ENCODE measurements at regions not wholly inside any gene's neighbourhood (a gene's known extent, or its start where the extent isn't known, plus 50 kb on each side); places are given as distances from the start of the nearest gene placed in this dataset.

- no peaks in the 10 kb centered on the region for H3K9me3 Mint-ChIP-seq
- CTCF ChIA-PET, result no interaction called here
- DNase-seq, result no peak
- intact Hi-C loops (cut with micrococcal nuclease), result no loop called here
- no peaks in the 10 kb centered on the region for H3K4me1 Mint-ChIP-seq (ENCODE audit: low read depth)
- H3K36me3 Mint-ChIP-seq (ENCODE audit: low read depth), result no peaks in the 10 kb centered on the region
- no peak overlapping the region for H3K4me3 Mint-ChIP-seq
- TF ChIP-seq, protein P1, sequence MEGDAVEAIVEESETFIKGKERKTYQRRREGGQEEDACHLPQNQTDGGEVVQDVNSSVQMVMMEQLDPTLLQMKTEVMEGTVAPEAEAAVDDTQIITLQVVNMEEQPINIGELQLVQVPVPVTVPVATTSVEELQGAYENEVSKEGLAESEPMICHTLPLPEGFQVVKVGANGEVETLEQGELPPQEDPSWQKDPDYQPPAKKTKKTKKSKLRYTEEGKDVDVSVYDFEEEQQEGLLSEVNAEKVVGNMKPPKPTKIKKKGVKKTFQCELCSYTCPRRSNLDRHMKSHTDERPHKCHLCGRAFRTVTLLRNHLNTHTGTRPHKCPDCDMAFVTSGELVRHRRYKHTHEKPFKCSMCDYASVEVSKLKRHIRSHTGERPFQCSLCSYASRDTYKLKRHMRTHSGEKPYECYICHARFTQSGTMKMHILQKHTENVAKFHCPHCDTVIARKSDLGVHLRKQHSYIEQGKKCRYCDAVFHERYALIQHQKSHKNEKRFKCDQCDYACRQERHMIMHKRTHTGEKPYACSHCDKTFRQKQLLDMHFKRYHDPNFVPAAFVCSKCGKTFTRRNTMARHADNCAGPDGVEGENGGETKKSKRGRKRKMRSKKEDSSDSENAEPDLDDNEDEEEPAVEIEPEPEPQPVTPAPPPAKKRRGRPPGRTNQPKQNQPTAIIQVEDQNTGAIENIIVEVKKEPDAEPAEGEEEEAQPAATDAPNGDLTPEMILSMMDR (IDR thresholded peaks at IDR 0.05), result no peak
- no peak overlapping the region for H3K27ac Mint-ChIP-seq
- no peak for ATAC-seq
- H3K27me3 Mint-ChIP-seq, result no peaks in the 10 kb centered on the region
- POLR2A ChIA-PET, result no interaction called here
These were observed 170.1 kb upstream of the TARS1 start for GRCh38 chr5:33270671-33271070.

- Mint-ChIP-seq H3K4me3 (no peak overlapping the region), H3K9me3 (no peaks in the 10 kb centered on the region), H3K36me3 (ENCODE audit: low read depth) (no peaks in the 10 kb centered on the region), H3K4me1 (ENCODE audit: low read depth) (no peaks in the 10 kb centered on the region), H3K27me3 (no peaks in the 10 kb centered on the region), H3K27ac (no peak overlapping the region)
- ATAC-seq (no peak), DNase-seq (no peak)
- CTCF ChIA-PET, result interaction anchor here (0.6 to 1.2 kb wide), 2 partner anchors 13 to 29 kb away, joined by 3 to 4 read pairs; no protein-coding TSS in a partner anchor
- TF ChIP-seq, protein P1 (IDR thresholded peaks at IDR 0.05), result no peak
- POLR2A ChIA-PET, result no interaction called here
- intact Hi-C loops (cut with micrococcal nuclease), result no loop called here
These were observed 169.2 kb upstream of the TARS1 start for GRCh38 chr5:33271606-33272005.

GRCh38 chr5:33272288-33272687, 168.5 kb upstream of the TARS1 start:
- DNase-seq (no peak), ATAC-seq (no peak)
- H3K4me1 Mint-ChIP-seq (ENCODE audit: low read depth), result no peaks in the 10 kb centered on the region
- H3K27me3 Mint-ChIP-seq, result no peaks in the 10 kb centered on the region
- ChIA-PET POLR2A (no interaction called here), CTCF (interaction anchor here (1.2 kb wide), 1 partner anchor 29 kb away, joined by 4 read pairs; no protein-coding TSS in a partner anchor)
- no peaks in the 10 kb centered on the region for H3K36me3 Mint-ChIP-seq (ENCODE audit: low read depth)
- intact Hi-C loops (cut with micrococcal nuclease), result no loop called here
- TF ChIP-seq, protein P1 (IDR thresholded peaks at IDR 0.05), result no peak
- H3K27ac Mint-ChIP-seq, result no peak overlapping the region
- no peaks in the 10 kb centered on the region for H3K9me3 Mint-ChIP-seq
- H3K4me3 Mint-ChIP-seq, result no peak overlapping the region

- CTCF ChIA-PET, result no interaction called here
- Mint-ChIP-seq H3K4me3 (no peak overlapping the region), H3K4me1 (ENCODE audit: low read depth) (no peaks in the 10 kb centered on the region), H3K9me3 (peaks cover 3% of the 10 kb centered on the region), H3K36me3 (ENCODE audit: low read depth) (no peaks in the 10 kb centered on the region), H3K27me3 (no peaks in the 10 kb centered on the region), H3K27ac (no peak overlapping the region)
- ATAC-seq, result no peak
- TF ChIP-seq, protein P1 (IDR thresholded peaks at IDR 0.05), result no peak
- no peak for DNase-seq
- POLR2A ChIA-PET, result no interaction called here
- intact Hi-C loops (cut with micrococcal nuclease), result no loop called here
These were observed 166.8 kb upstream of the TARS1 start for GRCh38 chr5:33273985-33274384.

DNA sequence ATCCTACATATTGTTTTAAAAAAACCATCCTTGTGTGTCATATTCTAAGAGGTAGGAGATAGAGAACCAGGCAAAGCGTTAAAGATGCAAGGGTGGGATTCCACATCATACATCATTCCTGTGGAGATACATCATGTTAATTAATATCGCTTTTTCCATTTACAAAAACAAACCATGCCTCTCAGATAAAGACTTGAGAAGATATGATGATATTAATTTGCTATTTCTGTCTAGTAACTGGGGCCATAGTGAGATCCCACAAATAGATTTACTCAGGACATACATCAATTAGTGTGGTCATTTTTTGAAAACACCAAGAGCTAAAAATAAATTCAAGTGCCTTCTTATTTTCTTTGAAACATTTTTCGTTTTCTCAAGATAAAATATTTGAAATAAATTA, 165.4 kb upstream of the TARS1 start:
- ATAC-seq (no peak), DNase-seq (no peak)
- intact Hi-C loops (cut with micrococcal nuclease), result no loop called here
- H3K9me3 Mint-ChIP-seq, result peaks cover 3% of the 10 kb centered on the region
- TF ChIP-seq, protein P1 (IDR thresholded peaks at IDR 0.05), result no peak
- POLR2A ChIA-PET, result no interaction called here
- H3K27ac Mint-ChIP-seq, result no peak overlapping the region
- no peaks in the 10 kb centered on the region for H3K4me1 Mint-ChIP-seq (ENCODE audit: low read depth)
- H3K4me3 Mint-ChIP-seq, result no peak overlapping the region
- CTCF ChIA-PET, result no interaction called here
- H3K36me3 Mint-ChIP-seq (ENCODE audit: low read depth), result no peaks in the 10 kb centered on the region
- no peaks in the 10 kb centered on the region for H3K27me3 Mint-ChIP-seq
